Astrocyte of the spinal cord (primary cell): ENCODE measurements at regions not wholly inside any gene's neighbourhood (a gene's known extent, or its start where the extent isn't known, plus 50 kb on each side); places are given as distances from the start of the nearest gene placed in this dataset.

ENCODE experiments used
- DNase-seq: peaks from one replicate; pipeline ENCODE4 v3.0.0; 2011; ENCODE audit warnings: low read depth, low spot score
- H3K4me3 ChIP-seq: 2 replicates; pipeline ENCODE4 v1.5.1; 2011; ENCODE audit warnings: low read depth, mild to moderate bottlenecking, low read length, moderate library complexity
- CTCF ChIP-seq: IDR thresholded peaks from 2 replicates; pipeline ENCODE4 v1.5.1; 2012; ENCODE audit warnings: low read depth, mild to moderate bottlenecking, low read length, inconsistent platforms
- in situ Hi-C: cut with HindIII; loops from 2 replicates; pipeline ENCODE4 v1.10.0; 2017; ENCODE audit warnings: low sequenced_read_pairs

- in situ Hi-C loops, result no loop called here
- TF ChIP-seq CTCF, result no peak
- no peak for DNase-seq
- no peak overlapping the region for H3K4me3 ChIP-seq
These were observed 829.1 kb upstream of the MGAT4C start for GRCh38 chr12:87085286-87085685.

GRCh38 chr12:87082756-87083155 lies 826.6 kb upstream of the MGAT4C start:
- TF ChIP-seq CTCF, result no peak
- DNase-seq, result no peak
- H3K4me3 ChIP-seq, result no peak overlapping the region
- in situ Hi-C loops, result no loop called here

- H3K4me3 ChIP-seq, result no peak overlapping the region
- in situ Hi-C loops, result no loop called here
- TF ChIP-seq CTCF, result no peak
- DNase-seq, result no peak
These were observed 818.6 kb upstream of the MGAT4C start for GRCh38 chr12:87074781-87075180.

- H3K4me3 ChIP-seq, result no peak overlapping the region
- in situ Hi-C loops, result no loop called here
- no peak for DNase-seq
- TF ChIP-seq CTCF, result no peak
These were observed 810.1 kb upstream of the MGAT4C start for GRCh38 chr12:87066326-87066725.

GRCh38 chr12:87059231-87059630 lies 803.0 kb upstream of the MGAT4C start:
- DNase-seq, result no peak
- H3K4me3 ChIP-seq, result no peak overlapping the region
- no peak for TF ChIP-seq CTCF
- in situ Hi-C loops, result no loop called here

- TF ChIP-seq CTCF, result no peak
- in situ Hi-C loops, result no loop called here
- no peak overlapping the region for H3K4me3 ChIP-seq
- DNase-seq, result no peak
These were observed 798.0 kb upstream of the MGAT4C start for GRCh38 chr12:87054226-87054625.

GRCh38 chr12:87051621-87052020 lies 795.4 kb upstream of the MGAT4C start:
- no peak for DNase-seq
- in situ Hi-C loops, result no loop called here
- H3K4me3 ChIP-seq, result no peak overlapping the region
- no peak for TF ChIP-seq CTCF
